Stimulated activated CD4-positive, alpha-beta T cell treated with anti-CD3 and anti-CD28 coated beads, Interleukin-12 subunit alpha, Interleukin-12 subunit beta, amount 100 ng/mL, for 24 hours (primary cell): ENCODE measurements at regions not wholly inside any gene's neighbourhood (a gene's known extent, or its start where the extent isn't known, plus 50 kb on each side); places are given as distances from the start of the nearest gene placed in this dataset.

ENCODE experiments used
- DNase-seq, 2 experiments: peaks; one replicate each; pipeline ENCODE4 v3.0.0-alpha.2; 2020; ENCODE audit warnings: low read depth in 2 of 2

- no peak for DNase-seq
Measured at GRCh38 chrX:4263030-4263803, 549.8 kb upstream of the PRKX start.

DNA sequence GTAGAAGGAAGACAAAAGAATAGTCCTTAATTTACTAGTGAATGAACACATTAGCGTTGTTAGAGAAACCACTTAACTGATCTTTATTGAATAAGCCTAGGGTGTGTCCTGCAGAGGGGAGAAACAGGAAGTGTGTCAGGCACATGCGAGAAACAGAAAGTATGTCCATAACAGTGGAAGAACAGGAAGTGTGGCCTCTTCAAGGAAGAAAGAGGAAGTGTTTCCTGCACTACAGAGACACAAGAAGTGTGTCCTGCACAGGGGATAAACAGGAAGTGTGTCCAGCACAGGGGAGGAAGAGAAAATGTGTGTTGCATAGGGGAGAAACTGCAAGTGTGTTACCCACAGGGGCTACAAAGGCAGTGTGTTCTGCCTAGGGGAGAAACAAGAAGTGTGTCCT, 539.6 kb upstream of the PRKX start:
- no peak for DNase-seq

DNA sequence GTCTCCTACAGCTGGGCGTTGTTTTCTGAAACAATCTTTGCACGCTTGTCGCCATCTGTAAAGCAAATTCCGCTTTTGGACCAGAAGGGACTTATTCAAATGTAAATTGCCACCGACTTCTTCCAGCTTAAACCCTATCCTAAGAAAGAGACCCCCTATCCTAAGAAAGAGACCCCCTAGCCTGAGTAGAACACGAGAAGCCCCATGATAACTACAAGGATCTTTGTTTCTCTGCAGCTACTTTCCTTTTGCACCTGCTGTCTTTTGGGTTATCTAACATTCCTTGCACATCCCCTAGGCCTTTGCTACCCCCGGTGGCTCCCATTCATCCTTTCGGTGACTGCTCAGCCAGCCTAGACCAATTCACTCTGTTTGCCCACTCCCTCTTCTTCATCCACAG, 536.0 kb upstream of the PRKX start:
- DNase-seq: no peak

DNA sequence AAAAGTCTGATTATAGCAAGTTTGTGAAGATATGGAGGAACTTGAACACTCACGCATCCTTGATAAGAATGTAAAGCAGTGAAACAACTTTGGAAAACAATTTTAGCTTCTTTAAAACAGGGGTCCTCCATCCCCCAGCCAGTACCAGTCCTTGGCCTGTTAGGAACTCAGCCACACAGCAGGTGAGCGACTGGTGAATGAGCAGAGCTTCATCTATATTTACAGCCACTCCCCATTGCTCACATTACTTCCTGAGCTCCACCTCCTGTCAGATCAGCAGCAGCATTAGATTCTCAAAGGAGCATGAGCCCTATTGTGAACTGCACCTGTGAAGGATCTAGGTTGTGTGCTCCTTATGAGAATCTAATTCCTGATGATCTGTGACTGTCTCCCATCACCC, 530.3 kb upstream of the PRKX start:
- no peak for DNase-seq

GRCh38 chrX:4240541-4241194, 527.2 kb upstream of the PRKX start:
- DNase-seq: no peak

GRCh38 chrX:4239650-4240540, 526.4 kb upstream of the PRKX start:
- DNase-seq: no peak

DNA sequence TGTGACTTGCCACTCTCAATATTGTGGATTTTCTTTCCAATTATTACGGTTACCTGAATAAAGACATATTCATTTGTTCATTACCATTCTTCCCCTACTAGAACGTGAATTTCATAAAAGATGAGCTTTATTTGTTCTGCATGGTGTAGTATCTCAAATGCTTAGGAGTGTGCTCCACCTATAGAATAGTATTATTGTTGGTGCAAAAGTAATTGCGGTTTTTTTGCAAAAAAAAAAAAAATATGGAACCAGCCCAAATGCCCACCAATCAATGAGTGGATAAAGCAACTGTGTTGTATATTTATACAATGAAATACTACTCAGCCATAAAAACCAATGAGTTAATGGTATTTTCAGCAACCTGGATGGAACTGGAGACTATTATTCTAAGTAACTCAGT, 525.5 kb upstream of the PRKX start:
- no peak for DNase-seq

DNA sequence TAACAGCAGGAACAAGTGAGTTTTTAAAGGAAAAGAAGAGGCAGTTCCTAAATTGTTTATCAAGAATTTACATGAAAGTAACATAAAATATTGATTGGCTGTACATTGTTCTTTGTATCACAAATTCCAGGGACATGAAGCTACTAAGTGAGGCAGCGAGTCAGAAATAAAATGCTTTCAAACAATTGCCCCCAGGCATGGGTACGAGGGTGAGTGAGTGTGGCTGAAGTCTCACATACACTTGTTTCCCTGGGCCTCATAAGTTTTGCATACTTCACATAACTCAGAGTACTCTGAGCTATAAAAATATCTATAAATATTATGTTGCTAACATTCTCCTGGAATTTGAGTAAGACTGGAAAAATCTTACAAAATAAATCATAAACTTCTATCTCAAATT, 511.6 kb upstream of the PRKX start:
- no peak for DNase-seq

DNA sequence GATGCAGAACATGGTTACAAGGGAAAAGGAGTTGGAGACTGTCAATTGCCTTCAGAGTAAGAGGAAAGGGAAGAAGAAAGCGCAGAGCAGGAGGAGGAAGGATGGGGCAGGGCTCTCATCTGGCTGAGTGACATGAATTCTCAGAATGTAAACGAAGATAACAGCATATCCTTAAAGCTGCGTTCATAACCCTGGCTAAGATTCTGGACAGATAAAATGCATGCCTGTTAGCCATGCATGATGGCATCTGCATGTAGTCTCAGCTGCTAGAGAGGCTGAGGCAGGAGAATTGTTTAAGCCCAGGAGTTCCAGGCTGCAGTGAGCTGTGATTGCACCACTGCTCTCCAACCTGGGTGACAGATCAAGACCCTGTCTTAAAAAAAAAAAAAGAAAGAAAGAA, 493.5 kb upstream of the PRKX start:
- DNase-seq: no peak

DNA sequence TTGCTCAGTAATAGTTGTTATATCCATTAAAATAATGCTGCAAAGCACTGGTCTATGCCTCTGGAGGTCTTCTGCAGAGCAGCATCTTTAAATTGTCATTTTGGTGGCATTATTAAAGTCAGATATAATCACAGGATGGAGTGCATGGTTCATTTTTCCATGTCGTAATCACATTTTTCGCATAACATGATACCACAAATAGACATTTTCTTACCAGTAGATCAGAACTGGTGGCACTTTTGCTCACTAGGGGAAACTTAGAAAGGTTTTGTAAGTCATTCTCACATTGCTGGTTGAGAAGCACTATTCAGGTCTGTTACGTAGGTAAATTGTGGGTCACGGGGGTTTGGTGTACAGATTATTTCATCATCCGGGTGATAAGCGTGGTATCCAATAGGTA, 484.5 kb upstream of the PRKX start:
- DNase-seq: no peak

DNA sequence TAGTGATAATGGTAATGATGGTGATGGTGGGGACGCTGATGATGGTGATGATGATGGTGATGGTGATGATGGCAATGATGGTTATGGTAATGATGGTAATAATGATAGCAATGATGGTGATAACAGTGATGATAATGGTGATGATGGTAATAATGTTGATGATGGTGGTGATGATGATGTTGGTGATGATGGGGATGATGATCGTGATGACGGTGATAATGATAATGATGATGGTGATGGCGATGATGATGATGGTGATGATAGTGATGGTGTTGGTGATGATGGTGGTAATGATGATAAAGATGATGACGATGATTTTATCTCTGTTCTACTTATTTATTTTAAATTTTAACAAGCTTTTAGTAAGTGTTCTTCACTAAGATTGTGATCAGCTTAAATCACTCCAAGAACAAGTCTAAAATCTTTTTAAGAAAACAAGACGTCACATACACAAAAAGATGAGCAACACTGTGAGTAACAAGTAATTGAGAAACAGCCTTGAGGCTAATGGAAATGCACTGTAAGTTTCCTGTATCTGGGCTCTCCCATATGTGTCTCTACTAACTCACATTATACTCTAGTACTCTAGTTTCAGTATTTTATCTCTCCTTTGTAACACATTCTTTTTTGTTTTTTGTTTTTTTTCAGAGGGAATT, 480.2 kb upstream of the PRKX start:
- DNase-seq: no peak

DNA sequence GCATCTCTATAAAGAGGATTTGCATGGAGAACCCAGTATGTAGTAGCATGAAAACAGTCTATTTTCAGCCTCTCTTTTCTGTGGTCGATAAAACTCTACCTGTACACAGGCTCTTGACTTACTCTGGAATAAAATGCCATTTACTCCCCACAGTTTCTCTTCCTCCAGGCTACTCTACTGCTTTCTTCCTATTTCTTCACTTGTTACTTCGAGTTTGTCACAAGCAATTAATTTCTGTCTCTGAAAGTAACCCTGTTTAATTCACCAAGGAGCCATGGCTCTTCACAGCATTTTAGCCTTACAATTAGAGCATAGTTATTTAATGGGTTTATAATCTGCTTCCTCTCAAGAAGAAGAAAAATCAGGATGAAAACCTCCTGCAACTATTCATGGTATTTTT, 472.9 kb upstream of the PRKX start:
- DNase-seq: no peak

DNA sequence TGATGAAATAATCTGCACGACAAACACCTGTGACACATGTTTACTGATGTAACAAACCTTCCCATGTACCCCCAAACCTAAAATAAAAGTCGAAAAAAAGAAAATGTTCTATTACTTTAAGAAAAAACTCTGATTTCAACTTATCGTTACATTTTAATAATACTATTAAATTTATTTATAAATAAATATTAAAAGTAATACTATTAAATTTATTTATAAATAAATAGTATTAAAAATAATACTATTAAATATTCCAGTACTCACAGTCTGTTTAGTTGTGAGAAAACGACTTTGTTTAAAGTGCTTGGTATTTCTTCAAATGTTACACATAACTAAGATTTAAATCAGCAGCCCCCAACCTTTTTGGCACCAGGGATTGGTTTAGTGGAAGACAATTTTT, 471.6 kb upstream of the PRKX start:
- no peak for DNase-seq

GRCh38 chrX:4182408-4182806, 469.0 kb upstream of the PRKX start:
- no peak for DNase-seq

DNA sequence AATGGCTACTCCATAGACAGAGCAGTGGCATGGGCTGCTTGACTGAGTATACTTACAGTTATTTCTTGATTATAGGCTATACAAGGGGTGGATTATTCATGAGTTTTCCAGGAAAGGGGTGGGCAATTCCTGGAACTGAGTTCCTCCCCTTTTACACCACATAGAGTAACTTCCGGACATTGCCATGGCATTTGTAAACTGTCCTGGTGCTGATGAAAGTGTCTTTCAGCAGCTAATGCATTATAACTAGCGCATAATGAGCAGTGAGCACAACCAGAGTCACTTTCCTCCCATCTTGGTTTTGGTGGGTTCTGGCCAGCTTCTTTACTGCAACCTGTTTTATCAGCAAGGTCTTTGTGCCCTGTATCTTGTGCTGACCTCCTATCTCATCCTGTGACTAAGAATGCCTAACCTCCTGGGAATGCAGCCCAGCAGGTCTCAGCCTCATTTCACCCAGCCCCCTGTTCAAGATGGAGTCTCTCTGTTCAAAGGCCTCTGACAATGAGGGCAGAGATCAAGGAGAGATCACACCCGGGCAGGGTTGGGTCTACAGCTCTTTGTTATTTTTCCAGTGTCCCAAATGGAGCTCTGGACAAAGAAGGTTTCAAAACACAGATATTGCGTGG, 468.4 kb upstream of the PRKX start:
- DNase-seq: no peak

GRCh38 chrX:4179031-4179430, 465.6 kb upstream of the PRKX start:
- DNase-seq: no peak

DNA sequence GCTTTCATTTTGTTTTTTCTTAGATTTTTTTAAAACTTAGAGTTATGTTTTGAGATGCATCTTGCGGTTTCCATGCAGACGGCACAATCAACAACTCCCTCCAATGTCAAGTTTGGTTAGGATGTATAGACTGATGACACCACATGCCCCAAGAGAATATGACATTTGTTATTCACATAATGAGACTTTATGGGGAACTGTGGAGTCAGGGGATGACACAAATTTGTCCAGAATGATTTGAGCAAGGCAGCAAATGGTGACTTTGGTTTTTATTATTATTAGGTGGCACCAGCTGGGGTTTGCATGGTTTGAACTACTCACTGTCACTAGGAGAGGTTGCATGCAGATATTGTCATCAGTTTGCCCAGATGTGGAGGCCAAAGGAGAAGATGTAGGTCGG, 461.8 kb upstream of the PRKX start:
- DNase-seq: no peak

GRCh38 chrX:4173743-4174142, 460.3 kb upstream of the PRKX start:
- DNase-seq: no peak

- DNase-seq: no peak
Measured at GRCh38 chrX:4151798-4152197, 438.3 kb upstream of the PRKX start.

- no peak for DNase-seq
Measured at GRCh38 chrX:4150259-4150658, 436.8 kb upstream of the PRKX start.

GRCh38 chrX:4129626-4130025, 416.2 kb upstream of the PRKX start:
- no peak for DNase-seq
